ENCODE measurements at regions not wholly inside any gene's neighbourhood (a gene's known extent, or its start where the extent isn't known, plus 50 kb on each side); places are given as distances from the start of the nearest gene placed in this dataset.

DNA sequence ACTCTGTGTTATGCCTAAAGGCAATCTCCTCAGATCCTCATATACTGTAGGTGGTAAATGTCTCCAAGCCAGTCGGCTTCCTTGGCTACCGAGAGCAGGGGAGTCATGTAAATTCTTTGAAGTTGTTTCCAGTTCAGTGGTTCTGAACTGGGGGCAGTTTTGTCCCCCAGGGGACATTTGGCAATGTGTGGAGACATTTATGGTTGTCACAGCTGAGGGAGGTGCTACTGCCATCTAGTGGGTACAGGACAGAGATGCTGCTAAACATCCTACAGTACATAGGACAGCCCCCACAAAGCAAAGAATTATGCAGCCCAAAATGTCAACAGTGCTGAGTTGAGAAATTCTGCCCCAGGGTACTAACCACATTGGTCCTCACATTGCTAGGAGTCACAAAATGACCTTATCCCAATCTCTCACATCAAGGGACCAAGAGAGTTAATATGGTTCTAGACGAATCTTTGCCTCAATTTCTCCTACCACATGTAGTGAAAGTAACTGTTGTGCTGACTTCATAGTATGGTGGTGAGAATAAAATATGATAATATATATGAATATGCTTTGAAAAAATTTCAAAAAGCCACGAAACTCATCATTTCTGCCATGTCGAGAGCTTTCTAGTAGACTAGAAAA, 104.4 kb upstream of the ARHGAP24 start:
- peak; percentile 1 for DNase-seq (ENCODE audit: low read depth)
- TF ChIP-seq, protein P1, sequence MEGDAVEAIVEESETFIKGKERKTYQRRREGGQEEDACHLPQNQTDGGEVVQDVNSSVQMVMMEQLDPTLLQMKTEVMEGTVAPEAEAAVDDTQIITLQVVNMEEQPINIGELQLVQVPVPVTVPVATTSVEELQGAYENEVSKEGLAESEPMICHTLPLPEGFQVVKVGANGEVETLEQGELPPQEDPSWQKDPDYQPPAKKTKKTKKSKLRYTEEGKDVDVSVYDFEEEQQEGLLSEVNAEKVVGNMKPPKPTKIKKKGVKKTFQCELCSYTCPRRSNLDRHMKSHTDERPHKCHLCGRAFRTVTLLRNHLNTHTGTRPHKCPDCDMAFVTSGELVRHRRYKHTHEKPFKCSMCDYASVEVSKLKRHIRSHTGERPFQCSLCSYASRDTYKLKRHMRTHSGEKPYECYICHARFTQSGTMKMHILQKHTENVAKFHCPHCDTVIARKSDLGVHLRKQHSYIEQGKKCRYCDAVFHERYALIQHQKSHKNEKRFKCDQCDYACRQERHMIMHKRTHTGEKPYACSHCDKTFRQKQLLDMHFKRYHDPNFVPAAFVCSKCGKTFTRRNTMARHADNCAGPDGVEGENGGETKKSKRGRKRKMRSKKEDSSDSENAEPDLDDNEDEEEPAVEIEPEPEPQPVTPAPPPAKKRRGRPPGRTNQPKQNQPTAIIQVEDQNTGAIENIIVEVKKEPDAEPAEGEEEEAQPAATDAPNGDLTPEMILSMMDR (IDR thresholded peaks at IDR 0.05; ENCODE audit: control insufficient read depth, extremely low read depth, insufficient read depth), result peak; percentile 83
- H3K4me3 ChIP-seq (ENCODE audit: low read depth, low read length), result no peak overlapping the region

DNA sequence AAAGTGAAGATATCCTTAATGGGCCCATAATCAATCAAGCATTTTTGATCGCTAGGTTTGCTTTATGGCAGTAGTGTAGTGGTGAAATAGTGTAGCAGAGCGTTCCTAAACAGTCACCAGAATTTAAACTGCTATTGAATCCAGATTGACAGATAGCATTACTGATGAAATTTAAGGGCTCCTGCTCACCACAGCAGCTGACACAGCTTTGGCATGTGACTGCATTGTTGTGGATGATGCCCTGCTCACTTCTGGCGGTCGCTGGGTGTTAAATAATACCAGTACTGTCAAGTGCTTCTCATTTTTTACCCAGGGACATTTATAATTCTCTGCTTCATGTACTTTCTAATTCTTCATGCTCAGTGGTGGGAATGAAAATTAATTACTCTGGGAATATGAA, 102.0 kb upstream of the ARHGAP24 start:
- TF ChIP-seq, protein P1 (IDR thresholded peaks at IDR 0.05; ENCODE audit: control insufficient read depth, extremely low read depth, insufficient read depth), result no peak
- no peak for DNase-seq (ENCODE audit: low read depth)
- no peak overlapping the region for H3K4me3 ChIP-seq (ENCODE audit: low read depth, low read length)

DNA sequence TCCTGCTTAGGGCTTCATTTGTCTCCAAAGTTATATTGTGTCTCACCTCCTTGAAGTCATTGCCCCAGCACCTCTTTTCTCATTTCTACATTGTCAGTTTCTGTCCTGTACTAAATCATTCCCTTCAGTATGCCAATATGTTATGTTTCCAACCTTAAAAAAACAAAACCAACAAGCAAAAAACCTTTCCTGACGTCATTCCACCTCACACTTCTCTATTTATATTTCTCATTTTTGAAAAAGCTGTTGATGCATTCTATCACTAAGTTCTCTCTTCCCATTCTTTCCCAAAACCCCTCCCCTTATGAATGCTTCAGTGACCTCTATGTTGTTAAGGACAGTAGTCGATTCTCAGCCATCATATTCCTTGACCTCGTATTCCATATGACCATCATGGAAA, 98.7 kb upstream of the ARHGAP24 start:
- TF ChIP-seq, protein P1 (IDR thresholded peaks at IDR 0.05; ENCODE audit: control insufficient read depth, extremely low read depth, insufficient read depth), result no peak
- no peak overlapping the region for H3K4me3 ChIP-seq (ENCODE audit: low read depth, low read length)
- DNase-seq (ENCODE audit: low read depth), result no peak

DNA sequence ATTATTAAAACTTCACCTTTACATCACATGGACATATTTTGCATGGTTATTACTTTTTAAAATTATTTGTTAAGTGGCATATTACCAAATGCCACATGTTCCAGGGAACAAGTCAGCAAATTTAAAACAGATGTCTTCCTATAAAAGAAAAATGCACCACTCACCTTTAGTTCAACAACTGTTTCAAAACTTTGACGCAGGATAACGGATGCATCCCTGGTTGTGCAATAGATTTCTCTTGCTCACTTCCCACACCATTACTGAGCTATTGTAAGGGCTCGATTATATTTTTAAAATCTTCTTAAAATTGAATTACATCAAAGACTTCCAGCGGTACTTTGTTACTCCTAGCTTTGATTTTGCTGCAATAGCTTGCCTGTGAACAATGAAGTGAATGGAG, 93.0 kb upstream of the ARHGAP24 start:
- no peak overlapping the region for H3K4me3 ChIP-seq (ENCODE audit: low read depth, low read length)
- no peak for DNase-seq (ENCODE audit: low read depth)
- TF ChIP-seq, protein P1 (IDR thresholded peaks at IDR 0.05; ENCODE audit: control insufficient read depth, extremely low read depth, insufficient read depth), result no peak

DNA sequence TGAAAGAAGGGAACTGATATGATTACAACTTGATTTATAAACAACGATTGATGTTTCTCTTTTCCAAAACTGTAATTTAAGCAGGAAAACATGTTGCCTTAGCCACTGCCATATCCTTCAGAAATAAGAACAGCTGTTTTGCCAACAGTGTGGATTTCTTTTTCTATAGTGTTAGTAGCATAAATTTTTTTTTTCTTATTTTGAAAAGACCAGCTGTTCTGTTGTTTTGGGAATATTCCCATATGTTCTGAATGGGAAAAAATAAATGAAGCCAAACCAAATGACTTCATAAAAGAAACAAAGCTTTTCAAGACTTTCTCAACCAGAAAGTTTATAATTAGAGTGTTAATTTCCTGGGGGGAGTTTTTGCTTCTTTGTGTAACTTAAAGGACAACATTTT, 83.9 kb upstream of the ARHGAP24 start:
- no peak for DNase-seq (ENCODE audit: low read depth)
- H3K4me3 ChIP-seq (ENCODE audit: low read depth, low read length), result no peak overlapping the region
- TF ChIP-seq, protein P1 (IDR thresholded peaks at IDR 0.05; ENCODE audit: control insufficient read depth, extremely low read depth, insufficient read depth), result no peak

DNA sequence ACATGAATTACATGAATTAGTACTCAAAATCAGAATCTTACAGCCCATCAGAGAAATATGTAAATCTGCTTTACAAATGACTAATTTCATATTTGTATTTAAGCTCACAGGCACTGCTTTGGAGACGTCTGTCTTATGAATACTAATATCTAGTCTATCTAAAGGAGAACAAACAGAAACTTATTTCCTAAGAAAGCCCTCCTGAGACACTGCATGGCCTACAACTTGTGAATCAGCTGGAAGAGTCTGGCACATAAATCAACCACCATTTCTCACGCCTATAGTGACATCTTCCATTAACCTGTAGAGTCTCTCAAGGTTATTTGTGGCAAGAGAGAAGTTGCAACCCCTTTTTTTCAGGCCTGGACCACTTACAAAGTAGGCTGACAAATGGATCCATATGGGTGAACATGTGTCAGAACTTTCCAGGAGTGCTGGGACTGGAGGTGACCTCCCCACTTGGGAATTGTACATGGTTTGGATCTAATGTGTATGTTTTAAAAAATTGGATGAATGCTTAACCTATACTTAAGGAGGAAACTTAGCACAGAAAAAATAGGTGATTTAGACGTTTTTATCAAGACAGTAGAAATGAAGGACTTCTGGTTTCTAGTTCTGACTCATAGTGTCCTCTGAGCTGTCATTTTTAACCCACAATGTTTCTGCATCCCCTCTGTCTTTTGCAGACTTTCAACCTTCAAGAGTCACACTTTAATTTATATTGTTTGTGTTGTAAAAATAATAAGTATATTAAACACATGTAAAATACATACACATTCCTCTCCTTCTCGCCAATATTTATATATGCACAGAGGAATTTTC, 83.2 kb upstream of the ARHGAP24 start:
- TF ChIP-seq, protein P1 (IDR thresholded peaks at IDR 0.05; ENCODE audit: control insufficient read depth, extremely low read depth, insufficient read depth), result no peak
- DNase-seq (ENCODE audit: low read depth), result no peak
- H3K4me3 ChIP-seq (ENCODE audit: low read depth, low read length), result no peak overlapping the region

Data from LNCaP clone FGC (cell line).